ENCODE measurements at regions not wholly inside any gene's neighbourhood (a gene's known extent, or its start where the extent isn't known, plus 50 kb on each side); places are given as distances from the start of the nearest gene placed in this dataset.

GRCh38 chr16:54454616-54455015, 168.0 kb upstream of the IRX3 start:
- H3K9me3 ChIP-seq, result no peaks in the 10 kb centered on the region
- no peaks in the 10 kb centered on the region for H3K36me3 ChIP-seq (ENCODE audit: low read depth, missing control alignments)
- WGBS, 2 donors, result 73 to 85% methylated on average over 8 of the region's 8 CpGs
- H3K4me3 ChIP-seq, result no peak overlapping the region
- no peaks in the 10 kb centered on the region for H3K27me3 ChIP-seq
- no peaks in the 10 kb centered on the region for H3K4me1 ChIP-seq
- TF ChIP-seq CTCF (IDR thresholded peaks at IDR 0.05) (no peak), POLR2A (IDR thresholded peaks at IDR 0.05) (no peak)
- no peak overlapping the region for H3K27ac ChIP-seq
- intact Hi-C loops (cut with DNase I; ENCODE audit: low total_unique reads), result no loop called here
- DNase-seq, result no peak

DNA sequence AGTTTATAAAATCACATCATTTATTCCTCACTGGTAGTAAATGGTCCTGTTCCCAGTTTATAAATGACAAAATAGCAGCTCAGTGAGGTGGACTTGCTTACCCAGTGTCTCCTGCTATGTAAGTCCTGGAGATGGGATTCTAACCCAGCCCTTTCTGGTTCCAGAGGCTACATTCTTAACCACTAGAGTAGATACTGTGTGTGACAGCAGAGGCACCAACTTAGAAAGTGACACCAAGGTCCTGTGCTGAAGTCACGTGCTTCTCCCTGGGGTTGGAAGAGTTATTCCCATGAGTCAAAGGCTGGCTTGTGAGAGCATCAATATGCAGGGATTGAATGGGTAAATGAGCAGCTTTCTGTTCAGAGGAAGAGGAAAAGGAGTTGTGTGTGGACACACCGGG, 167.3 kb upstream of the IRX3 start:
- Histone ChIP-seq H3K27me3 (no peaks in the 10 kb centered on the region), H3K4me1 (no peaks in the 10 kb centered on the region), H3K27ac (no peak overlapping the region), H3K4me3 (no peak overlapping the region), H3K9me3 (no peaks in the 10 kb centered on the region), H3K36me3 (ENCODE audit: low read depth, missing control alignments) (no peaks in the 10 kb centered on the region)
- WGBS, 2 donors, result 85 to 88% methylated on average over 2 of the region's 2 CpGs
- TF ChIP-seq POLR2A (IDR thresholded peaks at IDR 0.05) (no peak), CTCF (IDR thresholded peaks at IDR 0.05) (no peak)
- no peak for DNase-seq
- intact Hi-C loops (cut with DNase I; ENCODE audit: low total_unique reads), result no loop called here

GRCh38 chr16:54447576-54448440, 161.2 kb upstream of the IRX3 start:
- Histone ChIP-seq H3K27me3 (no peaks in the 10 kb centered on the region), H3K36me3 (ENCODE audit: low read depth, missing control alignments) (no peaks in the 10 kb centered on the region), H3K4me3 (no peak overlapping the region), H3K9me3 (no peaks in the 10 kb centered on the region), H3K4me1 (peaks cover 4% of the 10 kb centered on the region), H3K27ac (no peak overlapping the region)
- 44 to 54% methylated on average over 16 to 20 of the region's 20 CpGs for whole genome bisulfite sequencing, 2 donors
- intact Hi-C loops (cut with DNase I; ENCODE audit: low total_unique reads), result no loop called here
- DNase-seq, result no peak
- TF ChIP-seq CTCF (IDR thresholded peaks at IDR 0.05) (no peak), POLR2A (IDR thresholded peaks at IDR 0.05) (no peak)

- 26 to 35% methylated on average over 10 of the region's 10 CpGs for WGBS, 2 donors
- Histone ChIP-seq H3K9me3 (no peaks in the 10 kb centered on the region), H3K4me3 (no peak overlapping the region), H3K27ac (no peak overlapping the region), H3K4me1 (peaks cover 4% of the 10 kb centered on the region), H3K36me3 (ENCODE audit: low read depth, missing control alignments) (no peaks in the 10 kb centered on the region), H3K27me3 (no peaks in the 10 kb centered on the region)
- peak; percentile 66 for DNase-seq
- intact Hi-C loops (cut with DNase I; ENCODE audit: low total_unique reads), result no loop called here
- no peak for TF ChIP-seq POLR2A (IDR thresholded peaks at IDR 0.05)
- TF ChIP-seq CTCF (IDR thresholded peaks at IDR 0.05), result no peak
Measured at GRCh38 chr16:54446639-54447038, 160.1 kb upstream of the IRX3 start.
